ENCODE measurements at regions not wholly inside any gene's neighbourhood (a gene's known extent, or its start where the extent isn't known, plus 50 kb on each side); places are given as distances from the start of the nearest gene placed in this dataset.
"Not testable (repeated sequence)": the region's sequence is repeated elsewhere in the genome, so short reads cannot be mapped to it uniquely, and the experiment has no call there.

DNA sequence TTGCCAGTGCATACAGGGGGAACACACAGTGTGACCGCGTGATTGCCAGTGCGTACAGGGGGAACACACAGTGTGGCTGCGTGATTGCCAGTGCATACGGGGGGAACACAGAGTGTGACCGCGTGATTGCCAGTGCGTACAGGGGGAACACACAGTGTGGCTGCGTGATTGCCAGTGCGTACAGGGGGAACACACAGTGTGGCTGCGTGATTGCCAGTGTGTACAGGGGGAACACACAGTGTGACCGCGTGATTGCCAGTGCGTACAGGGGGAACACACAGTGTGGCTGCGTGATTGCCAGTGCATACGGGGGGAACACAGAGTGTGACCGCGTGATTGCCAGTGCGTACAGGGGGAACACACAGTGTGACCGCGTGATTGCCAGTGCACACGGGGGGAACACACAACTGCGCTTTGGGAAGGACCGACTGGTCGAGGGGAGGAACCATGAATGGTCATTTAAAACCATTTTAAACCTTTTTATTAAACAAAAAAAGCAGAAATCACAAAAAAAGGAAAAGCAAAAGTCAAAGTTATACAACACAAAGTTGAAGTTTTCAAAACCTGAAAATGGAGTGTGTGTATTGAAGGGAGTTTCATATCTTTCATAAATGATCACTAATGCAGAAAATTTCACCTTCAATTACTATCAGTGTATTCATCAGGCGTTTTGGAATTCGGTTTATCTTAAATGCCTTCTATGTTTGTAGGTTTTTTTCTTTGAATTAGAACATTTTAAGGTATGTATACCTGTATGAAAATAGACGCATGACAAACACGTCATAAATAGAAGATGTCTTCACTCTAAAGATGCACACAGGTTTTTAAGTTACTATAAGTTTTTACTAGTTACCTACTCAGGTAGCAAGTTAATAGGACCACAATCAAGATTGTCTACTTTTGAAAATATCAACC lies 141.0 kb downstream of the RTP5 start:
- peak; percentile 13 for DNase-seq

DNA sequence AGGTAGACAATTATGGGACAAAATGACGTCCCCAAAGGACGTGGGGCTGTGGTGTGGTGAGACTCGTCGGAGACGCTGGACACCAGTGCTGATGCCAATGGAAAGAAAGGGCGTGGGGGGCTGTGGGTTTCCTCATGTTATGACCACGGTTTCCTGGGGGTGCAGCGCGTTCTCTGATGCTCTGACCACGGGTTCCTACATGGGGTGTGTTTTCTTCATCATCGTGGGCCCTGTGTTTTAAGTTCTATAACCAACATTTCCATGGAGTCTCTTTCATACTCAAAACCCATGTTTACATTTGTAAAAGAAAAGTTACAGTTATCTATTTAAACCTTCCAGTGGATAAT lies 141.6 kb downstream of the RTP5 start:
- peak; percentile 24 for DNase-seq

DNA sequence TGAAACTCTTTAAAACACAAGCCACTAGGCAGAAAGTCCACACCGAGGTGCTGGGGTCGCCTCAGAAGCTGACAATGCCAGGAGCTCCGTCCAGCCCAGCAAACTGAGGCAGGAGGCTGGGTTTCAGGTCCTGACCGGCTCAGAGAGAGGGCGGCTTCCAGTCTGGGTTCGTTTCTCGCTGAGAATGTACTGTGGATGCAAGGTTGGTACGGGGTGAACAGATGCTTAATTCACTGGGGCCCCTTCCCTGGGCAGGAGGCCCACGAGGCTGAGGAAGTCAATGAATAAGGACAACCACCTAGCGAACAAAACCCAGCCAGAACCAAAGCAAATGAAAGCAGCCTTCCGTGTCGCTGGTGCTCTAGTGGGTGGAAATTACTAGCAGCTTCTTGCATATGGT lies 142.0 kb downstream of the RTP5 start:
- no peak for DNase-seq

DNA sequence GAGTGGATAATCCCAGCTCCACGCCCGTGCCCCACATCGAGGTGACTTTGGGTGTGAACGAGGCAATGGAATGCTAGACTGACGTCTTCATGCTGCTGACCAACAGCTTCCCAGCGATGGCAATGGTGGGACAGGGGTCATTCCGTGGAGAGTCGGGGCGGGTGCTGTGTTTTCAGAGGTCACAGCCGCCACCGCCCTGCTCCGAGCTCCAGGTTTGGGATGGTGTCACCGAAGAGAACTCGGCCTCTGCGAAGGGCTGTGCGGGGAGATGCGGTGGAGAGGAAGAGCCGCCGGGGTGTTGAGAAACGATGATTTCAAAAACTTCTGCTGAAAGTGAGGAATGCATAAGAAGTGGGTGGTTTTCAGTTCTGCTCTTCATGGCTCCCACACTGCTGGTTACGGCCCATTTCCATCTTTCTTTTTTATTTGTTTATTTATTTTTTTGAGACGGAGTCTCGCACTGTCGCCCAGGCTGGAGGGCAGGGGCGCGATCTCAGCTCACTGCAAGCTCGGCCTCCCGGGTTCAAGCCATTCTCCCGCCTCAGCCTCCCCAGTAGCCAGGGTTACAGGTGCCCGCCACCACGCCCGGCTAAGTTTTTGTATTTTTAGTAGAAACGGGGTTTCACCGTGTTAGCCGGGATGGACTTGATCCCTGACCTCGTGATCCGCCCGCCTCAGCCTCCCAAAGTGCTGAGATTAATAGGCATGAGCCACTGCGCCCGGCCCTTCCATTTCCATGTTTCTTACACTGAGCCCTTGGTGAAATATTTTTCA lies 142.6 kb downstream of the RTP5 start:
- no peak for DNase-seq

DNA sequence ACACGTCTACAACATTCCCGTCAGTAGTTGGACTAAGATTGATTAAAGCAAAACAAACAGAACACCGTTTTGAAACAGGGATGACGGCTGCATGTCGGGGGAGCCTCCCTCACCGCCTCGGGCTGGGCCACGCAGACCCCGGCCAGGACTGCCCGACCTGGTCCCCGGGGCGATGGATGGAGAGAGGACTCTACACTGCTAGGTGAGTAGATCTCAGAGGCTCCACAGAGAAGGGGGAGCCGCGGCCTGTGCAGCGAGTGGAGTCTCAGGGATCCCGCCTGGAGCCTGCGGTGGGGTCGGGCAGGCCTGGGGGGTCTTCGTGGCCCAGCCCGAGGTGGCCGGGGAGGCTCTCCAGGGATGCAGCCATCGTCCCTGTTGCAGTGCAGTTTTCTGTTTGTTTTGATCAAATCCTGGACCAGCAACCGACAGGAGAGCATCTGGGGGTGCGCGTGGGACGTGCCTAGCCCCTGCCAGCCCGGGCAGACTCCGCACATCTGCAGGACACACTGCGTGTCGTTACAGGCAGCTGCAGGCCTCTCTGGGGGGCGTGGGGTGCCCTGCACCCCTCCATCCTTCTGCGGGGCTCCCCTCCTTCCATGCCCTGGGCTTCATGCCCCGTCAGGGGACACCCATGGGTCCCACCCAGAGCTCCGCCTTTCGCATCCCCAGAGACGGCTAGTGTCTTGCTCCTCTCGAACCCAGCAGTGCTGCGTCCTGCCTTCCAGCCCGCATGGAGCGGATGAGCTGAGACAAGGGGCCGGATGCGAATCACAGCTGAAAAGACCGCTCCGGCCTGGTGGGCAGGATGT lies 143.6 kb downstream of the RTP5 start:
- DNase-seq: no peak

DNA sequence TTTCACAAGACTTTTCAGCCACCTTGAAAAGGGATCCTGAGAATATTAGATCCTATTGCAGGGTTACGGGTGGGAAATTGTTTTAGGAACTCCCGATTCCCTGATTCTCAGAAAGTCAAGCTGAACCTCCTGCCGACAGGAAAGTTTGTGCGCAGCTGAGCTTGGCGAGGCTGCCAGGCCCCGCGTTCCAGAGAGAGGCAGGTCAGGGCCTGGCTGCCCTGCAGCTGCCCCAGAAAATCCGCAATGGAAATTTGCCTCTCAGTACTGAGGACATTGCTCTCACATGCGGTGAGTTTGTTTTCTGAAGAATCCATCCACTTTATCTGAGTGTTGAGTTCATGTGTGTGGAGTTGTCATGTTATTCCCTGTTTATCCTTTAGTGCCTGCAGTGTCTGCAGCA lies 144.2 kb downstream of the RTP5 start:
- DNase-seq: no peak

DNA sequence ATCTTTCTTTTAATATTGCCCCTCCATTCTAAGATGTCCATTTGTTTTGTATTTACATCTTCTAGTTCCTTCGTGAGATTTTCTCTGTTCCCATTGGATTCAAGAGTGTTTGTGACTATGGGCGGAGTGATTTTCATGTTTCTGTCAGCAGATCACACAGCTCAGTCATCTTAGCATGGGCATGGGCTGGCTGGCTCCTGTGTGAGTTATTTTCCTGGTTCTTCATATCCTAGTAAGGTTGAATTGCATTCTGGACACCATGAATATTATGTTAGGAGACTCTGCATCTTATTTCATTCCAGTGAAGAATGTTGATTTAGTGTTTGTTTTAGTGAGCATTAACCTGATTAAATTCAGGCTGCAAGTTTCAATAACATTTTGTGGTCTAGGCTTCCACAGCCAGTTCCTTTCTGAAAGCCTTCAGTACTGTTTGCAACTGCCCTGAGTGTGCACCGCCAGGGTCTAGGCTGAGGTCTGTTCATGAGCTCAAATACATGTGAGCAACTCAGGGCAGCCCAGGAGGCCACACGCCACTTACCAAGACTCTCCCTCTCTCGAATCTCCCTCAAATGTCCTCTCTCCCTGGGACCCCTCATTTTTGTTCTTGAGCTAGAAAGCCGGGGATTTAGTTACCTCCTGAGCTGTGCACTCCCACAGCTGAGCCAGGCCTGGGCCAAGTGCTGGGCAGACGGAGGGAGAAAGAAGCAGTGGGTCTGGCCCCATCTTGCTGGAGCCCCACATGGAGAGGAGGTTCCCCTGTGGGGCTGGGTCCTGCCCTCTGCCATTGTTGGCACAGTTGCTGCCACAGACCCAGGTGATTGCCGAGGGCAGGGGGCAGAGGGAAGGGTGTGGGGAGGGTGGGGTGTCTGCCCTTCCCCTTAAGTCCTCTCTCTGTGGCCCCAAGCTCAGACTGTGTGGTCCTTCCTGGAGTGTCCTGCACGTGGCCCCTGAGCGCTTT lies 145.9 kb downstream of the RTP5 start:
- no peak for DNase-seq

DNA sequence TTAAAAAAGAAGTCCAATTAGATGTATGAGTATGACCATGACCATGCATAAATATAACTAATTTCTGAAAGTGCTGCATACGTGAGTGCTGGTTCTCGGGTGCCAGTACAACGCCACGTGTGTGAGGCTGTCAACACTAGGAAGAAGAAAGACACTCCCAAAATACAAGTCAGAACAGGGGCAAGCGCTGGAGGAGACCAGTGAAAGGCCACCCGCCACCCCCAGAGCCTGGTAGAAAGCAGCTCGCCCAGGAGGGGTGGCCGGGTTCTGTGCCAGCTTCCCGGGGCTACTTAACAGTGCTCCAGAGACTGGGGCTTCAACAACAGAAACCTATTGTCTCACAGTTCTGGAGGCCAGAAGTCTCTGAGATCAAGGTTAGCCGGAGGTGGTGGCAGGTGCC lies 147.6 kb downstream of the RTP5 start:
- no peak for DNase-seq

DNA sequence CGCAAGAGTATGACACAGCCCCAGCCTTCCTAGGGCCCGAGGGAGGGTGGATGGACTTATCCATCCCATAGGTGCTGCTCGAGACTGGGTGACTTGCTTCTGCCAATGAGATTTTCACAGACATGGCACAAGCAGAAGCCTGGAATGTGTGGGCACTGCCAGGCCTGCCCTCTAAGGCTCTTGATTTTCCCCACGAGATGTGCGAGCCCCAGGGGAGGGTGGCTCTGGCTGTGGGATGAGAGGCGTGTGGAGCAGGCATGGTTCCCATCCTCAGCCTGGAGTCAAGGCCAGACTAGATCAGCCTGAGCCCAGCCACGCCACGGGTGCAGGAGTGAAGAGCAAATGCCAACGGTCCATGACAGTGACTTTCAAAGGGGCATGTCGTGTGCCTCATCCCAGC lies 148.9 kb downstream of the RTP5 start:
- not testable (repeated sequence) for DNase-seq

DNA sequence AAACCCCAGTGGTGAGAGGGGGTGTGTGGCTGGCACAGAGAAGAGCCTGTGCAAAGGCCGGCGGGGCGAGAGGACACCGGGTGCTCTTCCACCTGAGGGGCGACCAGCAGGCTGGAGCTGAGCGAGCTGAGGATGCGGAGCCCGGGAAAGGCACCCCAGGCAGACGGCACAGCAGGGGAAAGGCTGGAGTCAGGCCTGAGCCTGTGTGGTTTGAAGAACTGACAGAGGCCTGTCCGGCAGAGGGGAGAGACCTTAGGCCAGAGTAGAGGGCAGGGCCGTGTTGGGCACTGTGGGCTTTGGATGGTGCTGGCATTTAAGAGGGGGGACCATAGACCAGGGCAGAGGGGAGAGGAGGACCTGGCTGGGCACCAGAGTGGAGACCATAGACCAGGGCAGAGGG lies 149.8 kb downstream of the RTP5 start:
- DNase-seq: no peak

DNA sequence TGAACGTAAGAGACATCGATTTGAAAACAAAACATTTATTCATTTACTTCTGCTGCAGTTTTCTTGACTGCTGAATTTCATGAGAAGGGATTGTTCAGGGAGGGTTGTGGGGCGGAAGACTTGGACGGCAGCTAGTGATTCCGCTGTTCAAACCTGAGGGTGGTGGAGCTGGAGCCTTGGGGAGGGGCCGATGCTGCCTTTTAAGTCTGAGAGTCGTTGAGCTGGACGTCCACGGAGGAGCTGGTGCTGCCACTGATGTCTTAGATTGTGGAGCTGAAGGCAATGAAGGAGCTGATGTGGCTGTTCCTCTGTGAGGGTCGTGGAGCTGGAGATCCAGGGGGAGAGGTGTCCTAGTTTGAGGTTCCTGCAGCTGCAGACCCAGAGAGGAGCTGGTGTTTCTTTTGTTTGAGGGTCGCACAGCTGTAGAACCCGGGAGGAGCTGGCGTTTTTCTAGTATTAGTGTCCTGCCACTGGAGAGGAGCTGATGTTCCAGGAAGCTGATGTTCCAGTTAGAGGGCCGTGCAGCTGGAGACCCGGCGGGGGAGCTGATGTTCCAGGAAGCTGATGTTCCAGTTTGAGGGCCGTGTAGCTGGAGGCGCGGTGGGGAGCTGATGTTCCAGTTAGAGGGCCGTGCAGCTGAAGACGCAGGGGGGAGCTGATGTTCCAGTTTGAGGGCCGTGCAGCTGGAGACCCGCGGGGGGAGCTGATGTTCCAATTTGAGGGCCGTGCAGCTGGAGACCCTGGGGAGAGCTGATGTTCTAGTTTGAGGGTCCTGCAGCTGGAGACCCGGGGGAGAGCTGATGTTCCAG lies 150.9 kb downstream of the RTP5 start:
- peak; percentile 19 for DNase-seq

DNA sequence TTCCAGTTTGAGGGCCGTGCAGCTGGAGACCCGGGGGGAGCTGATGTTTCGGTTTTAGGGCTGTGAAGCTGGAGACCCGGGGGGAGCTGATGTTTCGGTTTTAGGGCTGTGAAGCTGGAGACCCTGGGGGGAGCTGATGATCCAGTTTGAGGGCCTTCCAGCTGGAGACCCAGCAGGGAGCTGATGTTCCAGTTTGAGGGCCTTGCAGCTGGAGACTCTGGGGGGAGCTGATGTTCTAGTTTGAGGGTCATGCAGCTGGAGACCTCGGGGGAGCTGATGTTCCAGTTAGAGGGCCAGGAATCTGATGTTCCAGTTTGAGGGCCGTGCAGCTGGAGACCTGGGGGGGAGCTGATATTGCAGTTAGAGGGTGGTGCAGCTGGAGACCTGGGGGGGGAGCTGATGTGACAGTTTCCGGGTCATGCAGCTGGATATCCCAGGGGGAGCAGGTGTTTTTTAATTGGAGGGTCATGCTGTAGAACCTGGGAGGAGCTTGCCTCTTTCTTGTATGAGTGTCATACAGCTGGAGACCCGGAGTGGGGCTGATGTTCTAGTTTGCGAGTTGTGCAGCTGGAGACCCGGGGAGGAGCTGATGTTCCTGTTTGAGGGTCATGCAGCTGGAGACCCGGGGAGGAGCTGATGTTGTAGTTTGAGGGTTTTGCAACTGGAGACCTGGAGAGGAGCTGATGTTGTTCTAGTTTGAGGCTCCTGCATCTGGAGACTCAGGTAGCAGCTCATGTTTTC lies 153.2 kb downstream of the RTP5 start:
- DNase-seq: no peak

DNA sequence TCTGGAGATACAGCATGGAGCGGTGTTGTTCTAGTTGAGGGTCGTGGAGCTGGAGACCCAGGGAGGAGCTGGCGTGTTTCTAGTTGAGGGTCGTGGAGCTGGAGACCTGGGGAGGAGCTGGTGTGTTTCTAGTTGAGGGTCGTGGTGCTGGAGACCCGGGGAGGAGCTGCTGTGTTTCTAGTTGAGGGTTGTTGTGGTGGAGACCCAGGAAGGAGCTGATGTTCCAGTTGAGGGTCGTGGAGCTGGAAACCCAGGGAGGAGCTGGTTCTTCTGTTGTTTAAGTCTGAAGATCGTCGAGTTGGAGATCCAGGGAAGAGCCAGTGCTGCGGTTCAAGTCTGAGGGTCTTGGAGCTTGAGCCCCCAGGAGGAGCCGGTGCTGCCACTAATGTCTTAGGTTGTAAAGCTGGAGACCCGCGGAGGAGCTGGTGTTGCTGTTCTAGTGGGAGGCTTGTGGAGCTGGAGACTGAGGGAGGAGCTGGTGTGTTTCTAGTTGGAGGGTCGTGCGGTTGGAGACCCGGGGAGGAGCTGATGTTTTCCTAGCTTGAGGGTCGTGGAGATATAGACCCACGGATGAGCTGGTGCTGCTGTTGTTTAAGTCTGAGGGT lies 155.3 kb downstream of the RTP5 start:
- DNase-seq: no peak

DNA sequence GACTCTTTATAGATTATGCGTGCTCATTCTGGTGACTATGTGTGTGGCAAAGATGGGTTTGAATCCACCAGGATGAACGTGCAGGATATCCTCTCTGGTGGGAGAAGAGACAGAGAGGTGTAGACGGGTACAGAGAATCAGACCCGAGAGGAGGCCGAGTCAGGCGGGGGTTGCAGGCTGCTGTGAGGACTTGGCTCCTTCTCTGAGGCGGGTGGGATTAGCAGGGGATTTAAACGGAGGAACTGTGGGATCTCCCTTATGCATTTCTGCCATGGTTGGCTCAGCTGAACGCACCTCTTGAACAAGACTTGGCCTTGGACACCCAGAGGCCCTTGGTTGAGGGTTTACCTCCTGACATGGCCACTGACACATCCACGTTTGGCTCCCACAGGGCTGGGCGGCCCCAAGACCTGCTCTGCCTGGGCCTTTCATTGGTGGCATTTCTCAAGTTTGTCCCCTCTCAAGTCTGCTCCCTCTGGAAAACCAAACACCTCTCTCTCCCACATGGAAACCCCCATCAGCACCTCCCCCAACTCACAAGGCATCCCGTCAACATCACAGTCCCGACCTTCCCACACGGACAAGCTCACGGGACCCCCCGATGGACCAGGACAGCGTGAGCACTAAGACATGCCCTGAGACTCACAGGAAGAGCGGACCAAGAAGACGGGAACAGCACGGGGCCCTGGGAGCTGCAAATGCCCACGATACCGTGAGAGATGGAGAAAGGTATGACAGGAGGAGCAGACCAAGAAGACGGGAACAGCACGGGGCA lies 158.3 kb downstream of the RTP5 start:
- DNase-seq: no peak

DNA sequence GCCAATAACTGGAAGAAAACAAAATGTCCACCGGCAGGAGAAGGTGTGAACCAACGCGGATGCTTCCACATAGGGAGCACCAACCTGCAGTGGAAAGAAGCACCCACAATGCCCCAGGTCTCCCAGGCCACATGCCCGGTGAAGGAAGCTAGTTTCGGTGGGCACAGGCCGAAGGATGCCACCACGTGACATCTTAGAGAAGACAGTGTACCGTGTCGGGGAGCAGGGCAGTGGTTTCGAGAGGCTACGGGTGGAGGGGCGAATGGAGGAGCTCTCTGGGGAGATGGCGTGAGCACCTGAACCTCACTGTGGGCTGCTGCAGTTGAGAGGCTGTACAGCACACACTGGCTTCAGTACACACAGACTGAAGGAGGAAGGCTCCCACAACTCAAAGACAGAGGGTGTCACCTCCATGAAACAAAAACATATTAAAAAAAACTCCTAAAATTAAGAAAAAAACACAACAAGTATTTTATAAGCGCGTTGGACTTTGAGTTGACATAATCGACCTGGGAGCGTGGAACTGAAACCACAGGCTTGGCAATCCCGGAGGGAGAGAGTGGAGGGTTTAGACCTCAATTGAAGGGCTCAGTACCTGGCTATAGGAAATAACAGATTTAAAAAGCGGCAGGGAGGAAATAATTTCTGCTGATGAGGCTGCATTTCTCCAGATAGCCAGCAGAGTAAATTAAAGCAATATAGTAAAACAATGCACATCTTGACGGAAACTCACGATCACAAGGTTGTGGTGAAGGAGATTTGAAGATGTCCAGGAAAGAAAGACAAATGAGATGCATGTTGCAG lies 160.1 kb downstream of the RTP5 start:
- DNase-seq: peak; percentile 19

DNA sequence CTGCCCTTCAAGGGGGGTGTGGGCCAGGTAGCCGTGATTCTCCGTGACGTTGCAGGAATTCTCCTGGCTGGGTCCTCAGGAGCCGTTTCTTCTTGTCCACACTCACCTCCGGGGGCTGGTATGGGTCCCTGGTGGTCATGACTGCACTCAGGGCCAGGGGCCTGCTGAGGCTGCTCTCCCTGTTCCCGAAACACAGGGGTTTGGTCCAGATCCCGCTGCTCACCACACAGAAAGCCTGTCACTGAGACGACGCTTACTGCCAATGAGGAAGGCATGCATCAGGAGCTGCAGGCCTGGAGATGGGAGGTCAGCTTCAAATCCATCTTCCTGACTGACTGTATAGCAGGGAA lies 160.7 kb downstream of the RTP5 start:
- DNase-seq: no peak

DNA sequence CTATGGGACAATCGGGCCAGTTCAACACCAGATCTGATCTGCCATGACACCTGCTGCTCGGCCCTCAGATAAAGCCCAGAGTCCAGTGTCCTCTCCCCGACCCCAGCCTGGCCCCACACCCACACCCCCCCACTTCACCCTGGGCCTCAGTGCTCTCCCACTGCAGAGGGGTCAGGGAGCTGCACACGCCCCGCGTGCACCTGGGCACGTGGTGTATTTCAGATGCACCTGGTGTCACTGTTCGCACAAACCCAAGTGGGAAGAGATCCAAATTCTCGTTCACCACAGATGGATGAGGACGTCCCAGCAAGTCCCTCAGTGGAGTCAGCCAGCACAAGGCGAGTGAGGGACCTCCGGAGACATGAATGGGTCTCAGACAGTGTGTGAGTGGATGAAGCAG lies 161.3 kb downstream of the RTP5 start:
- no peak for DNase-seq

DNA sequence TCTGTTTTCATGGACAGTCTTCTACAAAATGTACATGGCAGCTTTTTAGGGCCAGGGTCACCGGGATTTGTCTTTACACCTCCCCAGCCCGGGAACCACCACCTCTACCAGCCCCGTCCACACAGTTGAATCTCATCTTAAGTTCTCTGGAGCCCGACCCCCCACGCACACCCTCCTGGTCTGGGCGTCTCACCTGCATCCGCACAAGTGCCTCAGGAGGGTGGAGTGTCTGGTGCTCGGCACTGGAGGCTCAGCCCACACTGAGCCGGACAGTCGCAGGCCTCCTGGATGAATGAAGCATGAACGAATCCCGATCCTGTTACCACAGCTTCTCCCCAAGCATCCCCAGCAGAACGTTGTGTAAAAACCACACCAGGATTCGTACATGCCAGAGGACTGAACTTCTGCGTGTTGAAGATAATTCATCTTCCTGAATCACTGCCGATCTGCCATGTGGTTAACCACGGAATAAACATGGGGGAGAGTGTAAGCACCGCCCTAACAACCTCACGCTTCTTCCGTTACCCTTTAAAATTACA lies 162.0 kb downstream of the RTP5 start:
- peak; percentile 59 for DNase-seq
